ENCODE measurements at regions not wholly inside any gene's neighbourhood (a gene's known extent, or its start where the extent isn't known, plus 50 kb on each side); places are given as distances from the start of the nearest gene placed in this dataset.

- POLR2A ChIA-PET = no interaction called here
- DNase-seq (ENCODE audit: extremely low spot score) = no peak
- TF ChIP-seq TARDBP (IDR thresholded peaks at IDR 0.05) (no peak), FOXK2 (IDR thresholded peaks at IDR 0.05) (no peak), BHLHE40 (IDR thresholded peaks at IDR 0.05; ENCODE audit: borderline replicate concordance) (no peak), CTBP1 (IDR thresholded peaks at IDR 0.05; ENCODE audit: borderline replicate concordance) (no peak), ARNT (IDR thresholded peaks at IDR 0.05) (no peak), SP1 (IDR thresholded peaks at IDR 0.05) (no peak), PKNOX1 (IDR thresholded peaks at IDR 0.05) (no peak), FOXA1 (IDR thresholded peaks at IDR 0.05) (no peak), ELF4 (IDR thresholded peaks at IDR 0.05) (no peak), FOXM1 (IDR thresholded peaks at IDR 0.05; ENCODE audit: borderline replicate concordance) (no peak)
- CTCF ChIA-PET = no interaction called here
Measured at GRCh38 chr4:141459020-141459419, 177.4 kb upstream of the IL15 start.

- DNase-seq (ENCODE audit: extremely low spot score) = no peak
- TF ChIP-seq CTBP1 (IDR thresholded peaks at IDR 0.05; ENCODE audit: borderline replicate concordance) = no peak
- TF ChIP-seq NFRKB (IDR thresholded peaks at IDR 0.05) = no peak
- TF ChIP-seq ZNF384 (IDR thresholded peaks at IDR 0.05) = no peak
- TF ChIP-seq ELF4 (IDR thresholded peaks at IDR 0.05) = no peak
- TF ChIP-seq FOXA1 (IDR thresholded peaks at IDR 0.05) = no peak
- TF ChIP-seq TARDBP (IDR thresholded peaks at IDR 0.05) = no peak
- no peak for TF ChIP-seq SP1 (IDR thresholded peaks at IDR 0.05)
- no peak for TF ChIP-seq LEF1 (IDR thresholded peaks at IDR 0.05; ENCODE audit: borderline replicate concordance)
- ChIA-PET POLR2A (no interaction called here), CTCF (no interaction called here)
Measured at GRCh38 chr4:141462361-141462760, 174.0 kb upstream of the IL15 start.

GRCh38 chr4:141463678-141464077, 172.7 kb upstream of the IL15 start:
- ChIA-PET POLR2A (no interaction called here), CTCF (no interaction called here)
- TF ChIP-seq ZNF384 (IDR thresholded peaks at IDR 0.05) (no peak), L3MBTL2 (conservative IDR thresholded peaks at IDR 0.05) (no peak), FOXM1 (IDR thresholded peaks at IDR 0.05; ENCODE audit: borderline replicate concordance) (no peak), HDGF (IDR thresholded peaks at IDR 0.05; ENCODE audit: borderline replicate concordance) (no peak), PKNOX1 (IDR thresholded peaks at IDR 0.05) (no peak), FOXA1 (IDR thresholded peaks at IDR 0.05) (no peak), BHLHE40 (IDR thresholded peaks at IDR 0.05; ENCODE audit: borderline replicate concordance) (no peak), ELF4 (IDR thresholded peaks at IDR 0.05) (no peak)
- DNase-seq (ENCODE audit: extremely low spot score) = no peak

GRCh38 chr4:141464366-141464765, 172.0 kb upstream of the IL15 start:
- DNase-seq (ENCODE audit: extremely low spot score) = no peak
- ChIA-PET CTCF (interaction anchor here (0.7 kb wide), 1 partner anchor 8 kb away, joined by 3 read pairs; no protein-coding TSS in a partner anchor), POLR2A (no interaction called here)
- TF ChIP-seq PKNOX1 (IDR thresholded peaks at IDR 0.05) (no peak), LEF1 (IDR thresholded peaks at IDR 0.05; ENCODE audit: borderline replicate concordance) (no peak), FOXA1 (IDR thresholded peaks at IDR 0.05) (no peak), HDGF (IDR thresholded peaks at IDR 0.05; ENCODE audit: borderline replicate concordance) (no peak), ZNF384 (IDR thresholded peaks at IDR 0.05) (no peak)

- no peak for TF ChIP-seq CTBP1 (IDR thresholded peaks at IDR 0.05; ENCODE audit: borderline replicate concordance)
- no peak for TF ChIP-seq SUZ12 (IDR thresholded peaks at IDR 0.05)
- no peak for TF ChIP-seq ZNF384 (IDR thresholded peaks at IDR 0.05)
- TF ChIP-seq BHLHE40 (IDR thresholded peaks at IDR 0.05; ENCODE audit: borderline replicate concordance) = no peak
- no peak for TF ChIP-seq HDGF (IDR thresholded peaks at IDR 0.05; ENCODE audit: borderline replicate concordance)
- TF ChIP-seq LEF1 (IDR thresholded peaks at IDR 0.05; ENCODE audit: borderline replicate concordance) = no peak
- TF ChIP-seq L3MBTL2 (conservative IDR thresholded peaks at IDR 0.05) = no peak
- no peak for TF ChIP-seq ELF4 (IDR thresholded peaks at IDR 0.05)
- TF ChIP-seq PKNOX1 (IDR thresholded peaks at IDR 0.05) = no peak
- TF ChIP-seq FOXM1 (IDR thresholded peaks at IDR 0.05; ENCODE audit: borderline replicate concordance) = no peak
- ChIA-PET CTCF (no interaction called here), POLR2A (no interaction called here)
- no peak for DNase-seq (ENCODE audit: extremely low spot score)
Measured at GRCh38 chr4:141465171-141465570, 171.2 kb upstream of the IL15 start.

GRCh38 chr4:141467225-141467624, 169.2 kb upstream of the IL15 start:
- POLR2A ChIA-PET = no interaction called here
- TF ChIP-seq ELF4 (IDR thresholded peaks at IDR 0.05) (no peak), FOXM1 (IDR thresholded peaks at IDR 0.05; ENCODE audit: borderline replicate concordance) (no peak), PKNOX1 (IDR thresholded peaks at IDR 0.05) (no peak)
- CTCF ChIA-PET = no interaction called here
- DNase-seq (ENCODE audit: extremely low spot score) = no peak

Measured in HEK293T (cell line).